ENCODE measurements at regions not wholly inside any gene's neighbourhood (a gene's known extent, or its start where the extent isn't known, plus 50 kb on each side); places are given as distances from the start of the nearest gene placed in this dataset.

DNA sequence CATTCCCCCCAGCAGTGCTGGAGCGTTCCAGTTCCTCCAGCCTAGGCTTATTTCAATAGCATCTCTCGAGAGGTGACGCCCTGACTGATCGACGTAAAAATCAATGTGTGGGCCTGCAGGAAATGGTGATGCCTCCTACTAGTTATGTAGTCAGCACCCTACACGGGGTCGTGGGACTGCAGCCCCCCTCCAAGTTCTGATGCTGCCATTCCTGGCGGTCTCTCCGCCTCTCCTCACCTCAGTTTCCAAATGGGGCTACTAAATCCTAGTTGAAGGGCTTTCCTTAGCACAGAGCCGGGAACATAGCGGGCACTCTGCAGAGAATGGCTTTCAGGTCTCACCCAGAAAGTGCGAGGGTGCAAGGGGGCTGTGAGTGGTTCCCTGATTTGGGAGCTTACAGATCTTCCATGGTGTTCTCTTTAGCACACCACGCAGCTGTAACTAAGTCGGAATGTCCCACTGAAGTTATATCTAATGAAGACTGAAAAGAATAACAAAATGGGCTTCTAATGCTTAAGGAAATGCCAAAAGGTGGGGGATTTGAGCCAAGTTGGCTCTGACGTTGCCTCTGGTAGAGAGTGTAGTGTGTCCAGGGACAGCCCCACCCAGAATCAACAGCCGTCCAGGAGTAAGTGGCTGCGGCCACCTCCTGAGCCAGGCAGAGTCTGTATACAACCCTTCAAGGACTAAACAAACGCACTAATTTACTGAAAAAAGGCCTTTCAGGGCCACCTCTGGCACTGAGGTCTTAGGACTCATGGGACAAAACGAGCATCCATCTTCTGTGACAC is 299.7 kb upstream of the FOXF1 start:
- H3K9me3 ChIP-seq (ENCODE audit: control insufficient read depth, low read depth, low read length): peaks cover 5% of the 10 kb centered on the region
- H4K20me1 ChIP-seq (ENCODE audit: control insufficient read depth, extremely low read depth, insufficient read depth, low read length): no peaks in the 10 kb centered on the region
- H2AFZ ChIP-seq (ENCODE audit: control insufficient read depth, low read length): no peak overlapping the region
- dilution Hi-C loops (cut with MboI; ENCODE audit: extremely low pct_ligation_motif_present, low sequenced_read_pairs): no loop called here
- TF ChIP-seq, protein P1, sequence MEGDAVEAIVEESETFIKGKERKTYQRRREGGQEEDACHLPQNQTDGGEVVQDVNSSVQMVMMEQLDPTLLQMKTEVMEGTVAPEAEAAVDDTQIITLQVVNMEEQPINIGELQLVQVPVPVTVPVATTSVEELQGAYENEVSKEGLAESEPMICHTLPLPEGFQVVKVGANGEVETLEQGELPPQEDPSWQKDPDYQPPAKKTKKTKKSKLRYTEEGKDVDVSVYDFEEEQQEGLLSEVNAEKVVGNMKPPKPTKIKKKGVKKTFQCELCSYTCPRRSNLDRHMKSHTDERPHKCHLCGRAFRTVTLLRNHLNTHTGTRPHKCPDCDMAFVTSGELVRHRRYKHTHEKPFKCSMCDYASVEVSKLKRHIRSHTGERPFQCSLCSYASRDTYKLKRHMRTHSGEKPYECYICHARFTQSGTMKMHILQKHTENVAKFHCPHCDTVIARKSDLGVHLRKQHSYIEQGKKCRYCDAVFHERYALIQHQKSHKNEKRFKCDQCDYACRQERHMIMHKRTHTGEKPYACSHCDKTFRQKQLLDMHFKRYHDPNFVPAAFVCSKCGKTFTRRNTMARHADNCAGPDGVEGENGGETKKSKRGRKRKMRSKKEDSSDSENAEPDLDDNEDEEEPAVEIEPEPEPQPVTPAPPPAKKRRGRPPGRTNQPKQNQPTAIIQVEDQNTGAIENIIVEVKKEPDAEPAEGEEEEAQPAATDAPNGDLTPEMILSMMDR (optimal IDR thresholded peaks at IDR 0.05 in 1 of 3, IDR thresholded peaks at IDR 0.05 in 1 of 3, conservative IDR thresholded peaks at IDR 0.05 in 1 of 3; ENCODE audit: extremely low read depth in 1 of 3, insufficient read depth in 2 of 3, low read length in 3 of 3): no peak
- TF ChIP-seq EZH2 (IDR thresholded peaks at IDR 0.05; ENCODE audit: low read length): no peak
- H3K79me2 ChIP-seq (ENCODE audit: control insufficient read depth, insufficient read depth, low read length): no peaks in the 10 kb centered on the region
- H3K27ac ChIP-seq (ENCODE audit: control insufficient read depth, insufficient read depth, low read length): no peak overlapping the region
- H3K4me2 ChIP-seq (ENCODE audit: control insufficient read depth, extremely low read depth, insufficient read depth, low read depth, low read length): no peak overlapping the region
- FAIRE-seq (no peak), DNase-seq (ENCODE audit: low read depth, low spot score) (no peak)
- no peaks in the 10 kb centered on the region for H3K4me1 ChIP-seq (ENCODE audit: control insufficient read depth, extremely low read depth, insufficient read depth, low read length)
- no peak overlapping the region for H3K4me3 ChIP-seq (ENCODE audit: control insufficient read depth in 2 of 3, extremely low read depth in 1 of 3, insufficient read depth in 2 of 3, low read depth in 1 of 3, low read length in 3 of 3)
- no peaks in the 10 kb centered on the region for H3K9me1 ChIP-seq (ENCODE audit: control insufficient read depth, extremely low read depth, insufficient read depth, low read length)
- no peak overlapping the region for H3K9ac ChIP-seq (ENCODE audit: control insufficient read depth, extremely low read depth, insufficient read depth, low read length)
- H3K27me3 ChIP-seq (ENCODE audit: control insufficient read depth, extremely low read depth, insufficient read depth, low read length): no peaks in the 10 kb centered on the region
- no peaks in the 10 kb centered on the region for H3K36me3 ChIP-seq (ENCODE audit: control insufficient read depth in 2 of 2, extremely low read depth in 1 of 2, insufficient read depth in 2 of 2, low read length in 2 of 2)

- TF ChIP-seq, protein P1 (optimal IDR thresholded peaks at IDR 0.05 in 1 of 3, IDR thresholded peaks at IDR 0.05 in 1 of 3, conservative IDR thresholded peaks at IDR 0.05 in 1 of 3; ENCODE audit: extremely low read depth in 1 of 3, insufficient read depth in 2 of 3, low read length in 3 of 3): no peak
- no peak for TF ChIP-seq EZH2 (IDR thresholded peaks at IDR 0.05; ENCODE audit: low read length)
- Histone ChIP-seq H3K36me3 (ENCODE audit: control insufficient read depth in 2 of 2, extremely low read depth in 1 of 2, insufficient read depth in 2 of 2, low read length in 2 of 2) (no peaks in the 10 kb centered on the region), H3K9ac (ENCODE audit: control insufficient read depth, extremely low read depth, insufficient read depth, low read length) (no peak overlapping the region), H3K9me1 (ENCODE audit: control insufficient read depth, extremely low read depth, insufficient read depth, low read length) (no peaks in the 10 kb centered on the region), H2AFZ (ENCODE audit: control insufficient read depth, low read length) (no peak overlapping the region), H3K27me3 (ENCODE audit: control insufficient read depth, extremely low read depth, insufficient read depth, low read length) (no peaks in the 10 kb centered on the region), H3K79me2 (ENCODE audit: control insufficient read depth, insufficient read depth, low read length) (no peaks in the 10 kb centered on the region), H4K20me1 (ENCODE audit: control insufficient read depth, extremely low read depth, insufficient read depth, low read length) (no peaks in the 10 kb centered on the region), H3K4me1 (ENCODE audit: control insufficient read depth, extremely low read depth, insufficient read depth, low read length) (no peaks in the 10 kb centered on the region), H3K4me2 (ENCODE audit: control insufficient read depth, extremely low read depth, insufficient read depth, low read depth, low read length) (no peak overlapping the region), H3K4me3 (ENCODE audit: control insufficient read depth in 2 of 3, extremely low read depth in 1 of 3, insufficient read depth in 2 of 3, low read depth in 1 of 3, low read length in 3 of 3) (no peak overlapping the region), H3K27ac (ENCODE audit: control insufficient read depth, insufficient read depth, low read length) (no peak overlapping the region), H3K9me3 (ENCODE audit: control insufficient read depth, low read depth, low read length) (peaks cover 5% of the 10 kb centered on the region)
- dilution Hi-C loops (cut with MboI; ENCODE audit: extremely low pct_ligation_motif_present, low sequenced_read_pairs): no loop called here
- FAIRE-seq (no peak), DNase-seq (ENCODE audit: low read depth, low spot score) (no peak)
Measured at GRCh38 chr16:86211265-86211664, 299.1 kb upstream of the FOXF1 start.

Data from keratinocyte (primary cell).